ENCODE measurements at regions not wholly inside any gene's neighbourhood (a gene's known extent, or its start where the extent isn't known, plus 50 kb on each side); places are given as distances from the start of the nearest gene placed in this dataset.
"Not testable (repeated sequence)": the region's sequence is repeated elsewhere in the genome, so short reads cannot be mapped to it uniquely, and the experiment has no call there.

GRCh38 chr17:34436607-34437006 is 73.6 kb upstream of the CCL1 start:
- H3K4me3 ChIP-seq (ENCODE audit: insufficient read length, low read depth), result no peak overlapping the region
- H3K4me1 ChIP-seq (ENCODE audit: insufficient read depth, insufficient read length), result no peaks in the 10 kb centered on the region
- H3K27me3 ChIP-seq (ENCODE audit: insufficient read depth, insufficient read length), result no peaks in the 10 kb centered on the region
- TF ChIP-seq ZNF274 (IDR thresholded peaks at IDR 0.05; ENCODE audit: low read depth, low read length), result no peak
- no peak for TF ChIP-seq YY1 (IDR thresholded peaks at IDR 0.05; ENCODE audit: insufficient read depth, insufficient read length)
- no peak for TF ChIP-seq SUZ12 (IDR thresholded peaks at IDR 0.05; ENCODE audit: extremely low read depth, insufficient read depth, insufficient read length)
- no peak for DNase-seq (ENCODE audit: low read depth, low spot score)
- no peaks in the 10 kb centered on the region for H3K9me3 ChIP-seq (ENCODE audit: insufficient read depth, low read length)
- H3K36me3 ChIP-seq (ENCODE audit: insufficient read depth, insufficient read length, low read length), result no peaks in the 10 kb centered on the region
- H3K9ac ChIP-seq (ENCODE audit: insufficient read length, low read depth), result no peak overlapping the region

- Histone ChIP-seq H3K27me3 (ENCODE audit: insufficient read depth, insufficient read length) (no peaks in the 10 kb centered on the region), H3K4me1 (ENCODE audit: insufficient read depth, insufficient read length) (no peaks in the 10 kb centered on the region), H3K9ac (ENCODE audit: insufficient read length, low read depth) (no peak overlapping the region), H3K4me3 (ENCODE audit: insufficient read length, low read depth) (no peak overlapping the region), H3K36me3 (ENCODE audit: insufficient read depth, insufficient read length, low read length) (no peaks in the 10 kb centered on the region), H3K9me3 (ENCODE audit: insufficient read depth, low read length) (no peaks in the 10 kb centered on the region)
- TF ChIP-seq SUZ12 (IDR thresholded peaks at IDR 0.05; ENCODE audit: extremely low read depth, insufficient read depth, insufficient read length) (no peak), YY1 (IDR thresholded peaks at IDR 0.05; ENCODE audit: insufficient read depth, insufficient read length) (no peak), ZNF274 (IDR thresholded peaks at IDR 0.05; ENCODE audit: low read depth, low read length) (no peak)
- DNase-seq (ENCODE audit: low read depth, low spot score), result no peak
Observed at GRCh38 chr17:34435182-34435928, 72.3 kb upstream of the CCL1 start.

GRCh38 chr17:34434052-34434451 is 71.0 kb upstream of the CCL1 start:
- DNase-seq (ENCODE audit: low read depth, low spot score), result no peak
- no peaks in the 10 kb centered on the region for H3K4me1 ChIP-seq (ENCODE audit: insufficient read depth, insufficient read length)
- H3K36me3 ChIP-seq (ENCODE audit: insufficient read depth, insufficient read length, low read length), result no peaks in the 10 kb centered on the region
- TF ChIP-seq ZNF274 (IDR thresholded peaks at IDR 0.05; ENCODE audit: low read depth, low read length), result no peak
- no peak for TF ChIP-seq YY1 (IDR thresholded peaks at IDR 0.05; ENCODE audit: insufficient read depth, insufficient read length)
- TF ChIP-seq SUZ12 (IDR thresholded peaks at IDR 0.05; ENCODE audit: extremely low read depth, insufficient read depth, insufficient read length), result no peak
- no peak overlapping the region for H3K4me3 ChIP-seq (ENCODE audit: insufficient read length, low read depth)
- no peaks in the 10 kb centered on the region for H3K27me3 ChIP-seq (ENCODE audit: insufficient read depth, insufficient read length)
- no peak overlapping the region for H3K9ac ChIP-seq (ENCODE audit: insufficient read length, low read depth)
- H3K9me3 ChIP-seq (ENCODE audit: insufficient read depth, low read length), result no peaks in the 10 kb centered on the region

- Histone ChIP-seq H3K4me1 (ENCODE audit: insufficient read depth, insufficient read length) (peaks cover 4% of the 10 kb centered on the region), H3K36me3 (ENCODE audit: insufficient read depth, insufficient read length, low read length) (no peaks in the 10 kb centered on the region), H3K9ac (ENCODE audit: insufficient read length, low read depth) (no peak overlapping the region), H3K27me3 (ENCODE audit: insufficient read depth, insufficient read length) (peaks cover 2% of the 10 kb centered on the region), H3K9me3 (ENCODE audit: insufficient read depth, low read length) (no peaks in the 10 kb centered on the region), H3K4me3 (ENCODE audit: insufficient read length, low read depth) (no peak overlapping the region)
- no peak for TF ChIP-seq ZNF274 (IDR thresholded peaks at IDR 0.05; ENCODE audit: low read depth, low read length)
- no peak for TF ChIP-seq SUZ12 (IDR thresholded peaks at IDR 0.05; ENCODE audit: extremely low read depth, insufficient read depth, insufficient read length)
- no peak for TF ChIP-seq YY1 (IDR thresholded peaks at IDR 0.05; ENCODE audit: insufficient read depth, insufficient read length)
- no peak for DNase-seq (ENCODE audit: low read depth, low spot score)
Observed at GRCh38 chr17:34424814-34425491, 61.9 kb upstream of the CCL1 start.

GRCh38 chr17:34423978-34424813 is 61.2 kb upstream of the CCL1 start:
- TF ChIP-seq SUZ12 (IDR thresholded peaks at IDR 0.05; ENCODE audit: extremely low read depth, insufficient read depth, insufficient read length), result no peak
- no peak for DNase-seq (ENCODE audit: low read depth, low spot score)
- peaks cover 4% of the 10 kb centered on the region for H3K4me1 ChIP-seq (ENCODE audit: insufficient read depth, insufficient read length)
- no peaks in the 10 kb centered on the region for H3K9me3 ChIP-seq (ENCODE audit: insufficient read depth, low read length)
- no peaks in the 10 kb centered on the region for H3K36me3 ChIP-seq (ENCODE audit: insufficient read depth, insufficient read length, low read length)
- H3K9ac ChIP-seq (ENCODE audit: insufficient read length, low read depth), result no peak overlapping the region
- no peak overlapping the region for H3K4me3 ChIP-seq (ENCODE audit: insufficient read length, low read depth)
- peaks cover 6% of the 10 kb centered on the region for H3K27me3 ChIP-seq (ENCODE audit: insufficient read depth, insufficient read length)

GRCh38 chr17:34423315-34423714 is 60.3 kb upstream of the CCL1 start:
- not testable (repeated sequence) for H3K4me3 ChIP-seq (ENCODE audit: insufficient read length, low read depth); H3K36me3 ChIP-seq (ENCODE audit: insufficient read depth, insufficient read length, low read length); H3K4me1 ChIP-seq (ENCODE audit: insufficient read depth, insufficient read length); H3K9me3 ChIP-seq (ENCODE audit: insufficient read depth, low read length); DNase-seq (ENCODE audit: low read depth, low spot score); H3K27me3 ChIP-seq (ENCODE audit: insufficient read depth, insufficient read length); H3K9ac ChIP-seq (ENCODE audit: insufficient read length, low read depth)

GRCh38 chr17:34420900-34421299 is 57.9 kb upstream of the CCL1 start:
- Histone ChIP-seq H3K4me3 (ENCODE audit: insufficient read length, low read depth) (no peak overlapping the region), H3K9ac (ENCODE audit: insufficient read length, low read depth) (no peak overlapping the region), H3K36me3 (ENCODE audit: insufficient read depth, insufficient read length, low read length) (no peaks in the 10 kb centered on the region), H3K27me3 (ENCODE audit: insufficient read depth, insufficient read length) (peaks cover 6% of the 10 kb centered on the region), H3K4me1 (ENCODE audit: insufficient read depth, insufficient read length) (peaks cover 4% of the 10 kb centered on the region), H3K9me3 (ENCODE audit: insufficient read depth, low read length) (no peaks in the 10 kb centered on the region; the same call in 1 of the 2 replicates)
- no peak for DNase-seq (ENCODE audit: low read depth, low spot score)
- TF ChIP-seq SUZ12 (IDR thresholded peaks at IDR 0.05; ENCODE audit: extremely low read depth, insufficient read depth, insufficient read length), result no peak

Measured in NT2/D1 (cell line).